H9 (cell line): ENCODE measurements at regions not wholly inside any gene's neighbourhood (a gene's known extent, or its start where the extent isn't known, plus 50 kb on each side); places are given as distances from the start of the nearest gene placed in this dataset.

ENCODE experiments used
- DNase-seq: peaks from one replicate; pipeline ENCODE4 v3.0.0-alpha.2; 2017
- H2AFZ ChIP-seq: one replicate; pipeline ENCODE4 v1.6.1; 2013; ENCODE audit warnings: mild to moderate bottlenecking, low read length, control low read depth, moderate library complexity
- H2AK5ac ChIP-seq: 2 replicates; pipeline ENCODE4 v1.6.1; 2013; ENCODE audit warnings: low read length, control low read depth, mixed read lengths; ENCODE audit not compliant: insufficient read length
- H2BK120ac ChIP-seq: one replicate; pipeline ENCODE4 v1.6.1; 2013; ENCODE audit warnings: low read depth, mild to moderate bottlenecking, low read length, control low read depth, inconsistent platforms; ENCODE audit not compliant: poor library complexity, severe bottlenecking
- H2BK12ac ChIP-seq: 2 replicates; pipeline ENCODE4 v1.6.1; 2013; ENCODE audit warnings: low read length, control low read depth, mixed read lengths, low read depth; ENCODE audit not compliant: insufficient read length
- H2BK15ac ChIP-seq: 2 replicates; pipeline ENCODE4 v1.6.1; 2013; ENCODE audit warnings: low read depth, low read length, control low read depth
- H2BK20ac ChIP-seq: one replicate; pipeline ENCODE4 v1.6.1; 2013; ENCODE audit warnings: low read depth, mild to moderate bottlenecking, low read length, control low read depth, inconsistent platforms; ENCODE audit not compliant: poor library complexity, severe bottlenecking
- H2BK5ac ChIP-seq: 2 replicates; pipeline ENCODE4 v1.6.1; 2013; ENCODE audit warnings: low read length, control low read depth, mixed read lengths; ENCODE audit not compliant: insufficient read length
- H3K14ac ChIP-seq: 2 replicates; pipeline ENCODE4 v1.6.1; 2013; ENCODE audit warnings: low read length, control low read depth; ENCODE audit not compliant: insufficient read depth
- H3K18ac ChIP-seq: 2 replicates; pipeline ENCODE4 v1.6.1; 2013; ENCODE audit warnings: low read depth, mild to moderate bottlenecking, mixed read lengths, low read length, control low read depth; ENCODE audit not compliant: insufficient read length
- H3K23ac ChIP-seq: 2 replicates; pipeline ENCODE4 v1.6.1; 2013; ENCODE audit warnings: low read length, control low read depth, mixed read lengths, low read depth; ENCODE audit not compliant: insufficient read length
- H3K23me2 ChIP-seq: 2 replicates; pipeline ENCODE4 v1.6.1; 2013; ENCODE audit warnings: low read depth, mild to moderate bottlenecking, mixed read lengths, low read length, control low read depth; ENCODE audit not compliant: insufficient read length, poor library complexity, severe bottlenecking
- H3K27ac ChIP-seq: 2 replicates; pipeline ENCODE4 v1.5.1; 2013; ENCODE audit warnings: low read length, control low read depth, mixed read lengths, low read depth; ENCODE audit not compliant: insufficient read length
- H3K27me3 ChIP-seq: 2 replicates; pipeline ENCODE4 v1.6.1; 2013; ENCODE audit warnings: low read length, control low read depth, inconsistent platforms; ENCODE audit not compliant: insufficient read depth
- H3K4ac ChIP-seq: 2 replicates; pipeline ENCODE4 v1.6.1; 2013; ENCODE audit warnings: low read depth, mild to moderate bottlenecking, control low read depth, inconsistent platforms, low read length, moderate library complexity
- H3K4me1 ChIP-seq: 2 replicates; pipeline ENCODE4 v1.6.1; 2013; ENCODE audit warnings: low read length, control low read depth, inconsistent platforms; ENCODE audit not compliant: insufficient read depth
- H3K4me2 ChIP-seq: 2 replicates; pipeline ENCODE4 v1.6.1; 2013; ENCODE audit warnings: low read length, control low read depth, mixed read lengths; ENCODE audit not compliant: insufficient read length, insufficient read depth
- H3K56ac ChIP-seq: 2 replicates; pipeline ENCODE4 v1.6.1; 2013; ENCODE audit warnings: low read depth, mild to moderate bottlenecking, mixed read lengths, low read length, control low read depth; ENCODE audit not compliant: insufficient read length
- H3K79me1 ChIP-seq: 2 replicates; pipeline ENCODE4 v1.6.1; 2013; ENCODE audit warnings: low read depth, mild to moderate bottlenecking, moderate library complexity, low read length, control low read depth, inconsistent platforms; ENCODE audit not compliant: insufficient read depth, poor library complexity, severe bottlenecking
- H3K79me2 ChIP-seq: 2 replicates; pipeline ENCODE4 v1.6.1; 2013; ENCODE audit warnings: low read length, control low read depth, inconsistent platforms; ENCODE audit not compliant: insufficient read depth
- H3K9ac ChIP-seq: 2 replicates; pipeline ENCODE4 v1.6.1; 2013; ENCODE audit warnings: low read length, control low read depth, mixed read lengths; ENCODE audit not compliant: insufficient read length; ENCODE audit errors: extremely low read depth
- H3K9me3 ChIP-seq: one replicate; pipeline ENCODE4 v1.6.1; 2013; ENCODE audit warnings: low read depth, low read length, inconsistent platforms; ENCODE audit not compliant: control insufficient read depth
- H3T11ph ChIP-seq: one replicate; pipeline ENCODE4 v1.6.1; 2013; ENCODE audit warnings: mild to moderate bottlenecking, low read length, control low read depth, inconsistent platforms
- H4K20me1 ChIP-seq: one replicate; pipeline ENCODE4 v1.6.1; 2013; ENCODE audit not compliant: control insufficient read depth, insufficient read length, insufficient read depth
- H4K5ac ChIP-seq: 2 replicates; pipeline ENCODE4 v1.6.1; 2013; ENCODE audit warnings: low read depth, mild to moderate bottlenecking, mixed read lengths, low read length, control low read depth; ENCODE audit not compliant: insufficient read length
- H4K8ac ChIP-seq: replicated peaks from 2 replicates; pipeline ENCODE4 v1.6.1; 2013; ENCODE audit warnings: low read length, control low read depth, mixed read lengths, low read depth; ENCODE audit not compliant: insufficient read length
- H4K91ac ChIP-seq: 2 replicates; pipeline ENCODE4 v1.6.1; 2013; ENCODE audit warnings: low read depth, mild to moderate bottlenecking, moderate library complexity, mixed read lengths, low read length, control low read depth; ENCODE audit not compliant: insufficient read length
- H3K27ac Mint-ChIP-seq, 3 experiments: 2 replicates in 2 of 3; 3 replicates in 1 of 3; pipeline ENCODE4 v1.8.0; 2020 to 2021; ENCODE audit warnings: mixed read lengths in 3 of 3, mild to moderate bottlenecking in 1 of 3, moderate library complexity in 1 of 3
- H3K27me3 Mint-ChIP-seq: 2 replicates; pipeline ENCODE4 v1.8.0; 2021; ENCODE audit warnings: low read depth, mild to moderate bottlenecking, moderate library complexity, mixed read lengths
- H3K36me3 Mint-ChIP-seq, 3 experiments: 2 replicates in 2 of 3; 3 replicates in 1 of 3; pipeline ENCODE4 v1.8.0; 2020 to 2021; ENCODE audit warnings: low read depth in 3 of 3, mixed read lengths in 3 of 3; ENCODE audit not compliant: insufficient read depth in 1 of 3
- H3K4me1 Mint-ChIP-seq, 2 experiments: 2 replicates each; pipeline ENCODE4 v1.8.0; 2020; ENCODE audit warnings: mixed read lengths in 2 of 2
- H3K4me3 Mint-ChIP-seq, 2 experiments: 2 replicates in 1 of 2; 3 replicates in 1 of 2; pipeline ENCODE4 v1.8.0; 2020 to 2021; ENCODE audit warnings: mild to moderate bottlenecking in 2 of 2, mixed read lengths in 2 of 2, moderate library complexity in 1 of 2
- H3K9me3 Mint-ChIP-seq, 2 experiments: 2 replicates in 1 of 2; 3 replicates in 1 of 2; pipeline ENCODE4 v1.8.0; 2020; ENCODE audit warnings: mild to moderate bottlenecking in 2 of 2, mixed read lengths in 2 of 2, moderate library complexity in 1 of 2
- CTCF ChIP-seq: fragments of 200-600 bp; sonication (generic); conservative IDR thresholded peaks from 3 replicates; pipeline ENCODE4 v1.8.0; 2021; ENCODE audit warnings: antibody characterized with exemption, mild to moderate bottlenecking
- WGBS: extraction: QIAGEN DNeasy Blood & Tissue Kit; methylation state at CpG from one replicate; pipeline ENCODE4 v1.1.7; 2013; ENCODE audit warnings: missing lambda C conversion rate, low lambda C conversion rate, mixed read lengths; ENCODE audit not compliant: insufficient read length; ENCODE audit errors: extremely low coverage; 5-methylcytosine and 5-hydroxymethylcytosine counted together

GRCh38 chr6:40925341-40925740 lies 113.7 kb downstream of the UNC5CL start:
- no peak overlapping the region for H3K23ac ChIP-seq
- no peak overlapping the region for H2BK12ac ChIP-seq
- H2AFZ ChIP-seq, result no peak overlapping the region
- no peaks in the 10 kb centered on the region for H3K79me2 ChIP-seq
- no peaks in the 10 kb centered on the region for H3K79me1 ChIP-seq
- H3K18ac ChIP-seq, result no peak overlapping the region
- H2AK5ac ChIP-seq, result no peak overlapping the region
- H4K5ac ChIP-seq, result no peak overlapping the region
- H3K4ac ChIP-seq, result no peak overlapping the region
- no peak overlapping the region for H4K8ac ChIP-seq
- H2BK120ac ChIP-seq, result no peak overlapping the region
- no peaks in the 10 kb centered on the region for H3K9me3 ChIP-seq
- no peak overlapping the region for H3K4me2 ChIP-seq
- DNase-seq, result no peak
- H3T11ph ChIP-seq, result no peak overlapping the region
- Mint-ChIP-seq H3K27ac (no peak overlapping the region), H3K27me3 (peaks cover 2% of the 10 kb centered on the region; the same call in 1 of the 2 replicates), H3K4me1 (peaks cover 3 to 4% of the 10 kb centered on the region in 2 experiments; a peak in 3 of 4 replicates), H3K4me3 (no peak overlapping the region), H3K9me3 (no peaks in the 10 kb centered on the region), H3K36me3 (no peaks in the 10 kb centered on the region)
- no CpG with 5 or more reads among the region's 1 CpG for WGBS
- H3K23me2 ChIP-seq, result no peaks in the 10 kb centered on the region
- H3K14ac ChIP-seq, result no peak overlapping the region
- no peak overlapping the region for H4K91ac ChIP-seq
- no peak overlapping the region for H3K9ac ChIP-seq
- no peak overlapping the region for H2BK15ac ChIP-seq
- no peaks in the 10 kb centered on the region for H4K20me1 ChIP-seq
- H2BK20ac ChIP-seq, result no peak overlapping the region
- H3K56ac ChIP-seq, result no peak overlapping the region
- H3K27me3 ChIP-seq, result no peaks in the 10 kb centered on the region
- H3K27ac ChIP-seq, result no peak overlapping the region
- 0 out of 2 replicates have a peak, but pooled peaks cover 2% of the 10 kb centered on the region for H3K4me1 ChIP-seq
- TF ChIP-seq CTCF, result no peak
- H2BK5ac ChIP-seq, result no peak overlapping the region
